ENCODE measurements at regions not wholly inside any gene's neighbourhood (a gene's known extent, or its start where the extent isn't known, plus 50 kb on each side); places are given as distances from the start of the nearest gene placed in this dataset.

DNA sequence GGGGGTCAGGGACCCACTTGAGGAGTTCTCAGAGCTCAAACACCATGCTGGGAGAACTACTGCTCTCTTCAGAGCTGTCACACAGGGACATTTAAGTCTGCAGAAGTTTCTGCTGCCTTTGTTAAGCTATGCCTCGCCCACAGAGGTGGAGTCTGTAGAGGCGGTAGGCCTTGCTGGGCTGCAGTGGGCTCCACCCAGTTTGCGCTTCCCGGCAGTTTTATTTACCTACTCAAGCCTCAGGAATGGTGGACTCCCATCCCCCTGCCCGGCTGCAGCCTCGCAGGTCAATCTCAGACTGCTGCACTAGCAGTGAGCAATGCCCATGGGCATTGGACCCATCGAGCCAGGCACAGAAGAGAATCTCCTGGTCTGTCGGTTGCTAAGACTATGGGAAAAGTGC lies 706.4 kb downstream of the LRRIQ3 start:
- H3K4me3 ChIP-seq: no peak overlapping the region
- TF ChIP-seq EP300 (IDR thresholded peaks at IDR 0.05) (no peak), POLR2A (IDR thresholded peaks at IDR 0.05) (no peak), POLR2AphosphoS5 (IDR thresholded peaks at IDR 0.05) (no peak)
- TF ChIP-seq, protein P1, sequence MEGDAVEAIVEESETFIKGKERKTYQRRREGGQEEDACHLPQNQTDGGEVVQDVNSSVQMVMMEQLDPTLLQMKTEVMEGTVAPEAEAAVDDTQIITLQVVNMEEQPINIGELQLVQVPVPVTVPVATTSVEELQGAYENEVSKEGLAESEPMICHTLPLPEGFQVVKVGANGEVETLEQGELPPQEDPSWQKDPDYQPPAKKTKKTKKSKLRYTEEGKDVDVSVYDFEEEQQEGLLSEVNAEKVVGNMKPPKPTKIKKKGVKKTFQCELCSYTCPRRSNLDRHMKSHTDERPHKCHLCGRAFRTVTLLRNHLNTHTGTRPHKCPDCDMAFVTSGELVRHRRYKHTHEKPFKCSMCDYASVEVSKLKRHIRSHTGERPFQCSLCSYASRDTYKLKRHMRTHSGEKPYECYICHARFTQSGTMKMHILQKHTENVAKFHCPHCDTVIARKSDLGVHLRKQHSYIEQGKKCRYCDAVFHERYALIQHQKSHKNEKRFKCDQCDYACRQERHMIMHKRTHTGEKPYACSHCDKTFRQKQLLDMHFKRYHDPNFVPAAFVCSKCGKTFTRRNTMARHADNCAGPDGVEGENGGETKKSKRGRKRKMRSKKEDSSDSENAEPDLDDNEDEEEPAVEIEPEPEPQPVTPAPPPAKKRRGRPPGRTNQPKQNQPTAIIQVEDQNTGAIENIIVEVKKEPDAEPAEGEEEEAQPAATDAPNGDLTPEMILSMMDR (IDR thresholded peaks at IDR 0.05): no peak
- intact Hi-C loops (cut with DNase I): no loop called here
- no peaks in the 10 kb centered on the region for H3K27me3 ChIP-seq
- no peak overlapping the region for H3K27ac ChIP-seq
- no peaks in the 10 kb centered on the region for H3K9me3 ChIP-seq
- 83 to 87% methylated on average over 8 of the region's 8 CpGs for WGBS, 2 donors
- DNase-seq: no peak
- no peaks in the 10 kb centered on the region for H3K4me1 ChIP-seq
- no peaks in the 10 kb centered on the region for H3K36me3 ChIP-seq

DNA sequence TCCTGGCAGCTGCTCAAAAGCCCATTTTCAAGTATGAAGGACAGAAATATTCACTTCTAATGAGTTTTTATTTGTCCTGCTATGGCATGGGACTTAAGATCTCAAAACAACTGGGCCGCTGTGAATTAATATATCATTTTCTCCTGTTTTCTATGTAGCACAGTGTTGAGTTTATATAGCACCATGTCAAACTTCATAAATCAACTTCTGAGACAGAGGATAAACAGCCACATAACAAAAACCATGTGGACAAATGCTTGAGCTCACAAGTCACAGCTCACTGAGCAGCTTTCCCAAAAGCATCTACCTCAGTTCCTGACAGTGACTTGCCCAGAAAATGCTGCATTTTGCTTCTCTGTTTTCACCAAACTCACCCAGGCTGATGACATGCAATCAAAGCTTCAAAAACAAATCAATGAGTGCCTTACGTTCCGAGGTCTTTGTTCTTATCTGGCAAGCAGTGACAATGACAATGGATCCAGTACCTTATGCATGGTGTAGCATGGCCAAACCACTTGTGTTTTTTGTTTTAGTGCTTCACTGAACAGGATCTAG lies 722.6 kb downstream of the LRRIQ3 start:
- TF ChIP-seq EP300 (IDR thresholded peaks at IDR 0.05) (no peak), POLR2A (IDR thresholded peaks at IDR 0.05) (no peak), POLR2AphosphoS5 (IDR thresholded peaks at IDR 0.05) (no peak)
- TF ChIP-seq, protein P1 (IDR thresholded peaks at IDR 0.05): no peak
- no peaks in the 10 kb centered on the region for H3K9me3 ChIP-seq
- no peaks in the 10 kb centered on the region for H3K36me3 ChIP-seq
- 47 to 71% methylated on average over 3 of the region's 3 CpGs for WGBS, 2 donors
- no peaks in the 10 kb centered on the region for H3K27me3 ChIP-seq
- no peak overlapping the region for H3K27ac ChIP-seq
- H3K4me3 ChIP-seq: no peak overlapping the region
- DNase-seq: no peak
- intact Hi-C loops (cut with DNase I): no loop called here
- H3K4me1 ChIP-seq: no peaks in the 10 kb centered on the region

DNA sequence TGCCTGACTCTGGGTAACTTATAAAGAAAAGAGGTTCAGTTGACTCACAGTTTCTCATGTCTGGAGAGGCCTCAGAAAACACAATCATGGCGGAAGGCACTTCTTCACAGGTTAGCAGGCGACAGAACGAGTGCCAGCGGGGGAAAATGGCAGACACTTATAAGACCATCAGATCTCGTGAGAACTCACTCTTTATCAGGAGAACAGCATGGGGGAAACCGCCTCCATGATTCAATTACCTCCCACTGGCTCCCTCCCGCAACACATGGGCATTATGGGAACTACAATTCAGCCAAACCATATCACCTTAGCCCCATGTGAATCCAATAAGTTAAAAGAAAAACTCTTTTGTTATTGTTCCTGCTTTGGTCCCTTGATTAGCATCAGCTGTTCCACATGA lies 725.2 kb downstream of the LRRIQ3 start:
- Histone ChIP-seq H3K4me3 (no peak overlapping the region), H3K27me3 (no peaks in the 10 kb centered on the region), H3K36me3 (no peaks in the 10 kb centered on the region), H3K4me1 (no peaks in the 10 kb centered on the region), H3K27ac (no peak overlapping the region), H3K9me3 (no peaks in the 10 kb centered on the region)
- intact Hi-C loops (cut with DNase I): no loop called here
- WGBS, 2 donors: 90 to 92% methylated on average over 7 of the region's 7 CpGs
- TF ChIP-seq EP300 (IDR thresholded peaks at IDR 0.05): no peak
- no peak for TF ChIP-seq POLR2A (IDR thresholded peaks at IDR 0.05)
- TF ChIP-seq POLR2AphosphoS5 (IDR thresholded peaks at IDR 0.05): no peak
- TF ChIP-seq, protein P1 (IDR thresholded peaks at IDR 0.05): no peak
- DNase-seq: no peak

DNA sequence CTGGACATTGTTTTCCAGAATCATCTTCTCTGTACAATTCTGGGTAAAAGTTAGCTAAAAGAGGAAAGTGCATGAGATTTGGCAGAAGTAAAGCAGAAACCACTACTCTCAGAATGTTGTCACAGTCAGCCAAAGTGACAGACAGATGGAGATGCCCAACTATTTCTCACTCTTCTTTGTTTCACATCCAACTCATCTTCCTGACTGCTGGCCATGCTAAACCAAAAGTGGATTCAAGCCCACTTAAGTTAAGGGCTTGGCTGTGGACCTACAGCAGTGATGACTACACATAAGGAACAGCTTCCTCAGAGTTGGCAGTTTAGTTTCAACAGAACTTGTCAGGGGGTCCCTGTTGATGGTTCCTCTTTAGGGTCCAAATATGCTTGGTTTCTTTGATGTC lies 730.2 kb downstream of the LRRIQ3 start:
- DNase-seq: no peak
- Histone ChIP-seq H3K27ac (no peak overlapping the region), H3K9me3 (no peaks in the 10 kb centered on the region), H3K4me3 (no peak overlapping the region), H3K27me3 (no peaks in the 10 kb centered on the region), H3K36me3 (no peaks in the 10 kb centered on the region), H3K4me1 (no peaks in the 10 kb centered on the region)
- intact Hi-C loops (cut with DNase I): no loop called here
- no peak for TF ChIP-seq EP300 (IDR thresholded peaks at IDR 0.05)
- TF ChIP-seq POLR2A (IDR thresholded peaks at IDR 0.05): no peak
- TF ChIP-seq, protein P1 (IDR thresholded peaks at IDR 0.05): no peak
- TF ChIP-seq POLR2AphosphoS5 (IDR thresholded peaks at IDR 0.05): no peak

DNA sequence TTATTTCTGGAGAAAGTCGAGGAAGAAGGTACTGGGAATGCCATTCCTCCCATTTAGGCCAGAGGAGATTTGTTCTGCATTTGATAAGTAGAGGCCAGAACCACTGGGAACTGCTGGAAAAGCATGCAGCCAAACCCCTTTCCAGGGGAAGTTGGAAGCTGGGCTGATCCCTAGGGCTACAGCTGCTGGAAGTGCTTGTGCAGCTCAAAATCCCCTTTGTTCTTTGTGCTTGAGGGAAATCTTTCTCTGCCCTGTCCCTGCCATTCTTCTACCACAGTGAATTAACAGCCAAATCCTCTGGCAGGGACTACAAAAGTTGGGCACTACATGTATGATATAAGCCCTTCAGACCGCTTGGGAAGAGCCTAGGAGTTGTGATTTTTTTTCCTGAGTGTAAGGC lies 734.1 kb downstream of the LRRIQ3 start:
- Histone ChIP-seq H3K27me3 (no peaks in the 10 kb centered on the region), H3K4me1 (no peaks in the 10 kb centered on the region), H3K27ac (no peak overlapping the region), H3K4me3 (no peak overlapping the region), H3K36me3 (no peaks in the 10 kb centered on the region), H3K9me3 (no peaks in the 10 kb centered on the region)
- intact Hi-C loops (cut with DNase I): no loop called here
- WGBS, 2 donors: 63 to 87% methylated on average over 2 of the region's 2 CpGs
- TF ChIP-seq, protein P1 (IDR thresholded peaks at IDR 0.05): no peak
- TF ChIP-seq EP300 (IDR thresholded peaks at IDR 0.05): no peak
- no peak for DNase-seq

Data from sigmoid colon (tissue), 6 donors.